HG03064 (cell line): ENCODE measurements at regions not wholly inside any gene's neighbourhood (a gene's known extent, or its start where the extent isn't known, plus 50 kb on each side); places are given as distances from the start of the nearest gene placed in this dataset.

Experiments used
- ATAC-seq: cut with Tn5 transposase; IDR thresholded peaks from one replicate; pipeline ENCODE4 v1.9.1; 2021; ENCODE audit warnings: low read depth; ENCODE audit not compliant: unreplicated experiment

DNA sequence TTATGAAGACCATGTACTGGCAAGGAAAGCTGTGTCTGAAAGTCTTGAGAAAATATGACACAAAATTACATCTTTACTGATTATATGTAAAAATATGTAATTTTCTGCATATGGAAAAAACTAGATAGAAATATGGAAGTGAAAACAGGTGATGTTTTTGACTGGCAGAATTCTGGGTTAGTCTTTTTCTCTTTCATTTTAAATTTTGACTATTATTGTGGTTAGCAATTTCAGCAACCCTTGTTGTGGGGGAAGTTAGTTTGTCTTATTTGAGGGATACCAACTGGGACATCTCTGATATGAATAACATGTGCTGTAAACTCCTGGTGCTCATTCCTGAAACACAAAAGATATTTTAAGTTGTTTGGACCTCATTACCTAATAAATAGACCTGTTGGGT is 49.9 kb upstream of the CPEB2 start:
- ATAC-seq: no peak
